ENCODE measurements at regions not wholly inside any gene's neighbourhood (a gene's known extent, or its start where the extent isn't known, plus 50 kb on each side); places are given as distances from the start of the nearest gene placed in this dataset.

- TF ChIP-seq POLR2A (IDR thresholded peaks at IDR 0.05) (no peak), CTCF (IDR thresholded peaks at IDR 0.05) (no peak)
Measured at GRCh38 chr6:167400482-167401138, 75.7 kb downstream of the TTLL2 start.
